K562 (cell line): ENCODE measurements at regions not wholly inside any gene's neighbourhood (a gene's known extent, or its start where the extent isn't known, plus 50 kb on each side); places are given as distances from the start of the nearest gene placed in this dataset.

Experiments used
- ATAC-seq: fragments of 200-7000 bp; cut with Tn5 transposase; 3 replicates; pipeline ENCODE4 v1.9.1; 2020; ENCODE audit warnings: moderate library complexity
- BruUV-seq: library from RNA; stranded (reverse); fragments of 400-500 nt; replicated peaks from 2 replicates; lab custom pipeline; 2021; lab: Mats Ljungman, UMichigan
- CTCF ChIA-PET: fragments of 300-600 bp; formaldehyde crosslinking; extraction: SDS; loops from one replicate; lab custom pipeline; 2021; ENCODE audit warnings: low intra/inter-chr PET ratio; lab: Yijun Ruan, JAX
- POLR2A ChIA-PET: fragments of 300-600, 350-650 bp; sonication (Branson Sonifier 250); formaldehyde crosslinking; extraction: SDS; loops from one replicate; lab custom pipeline; 2021; ENCODE audit warnings: antibody characterized with exemption, inconsistent platforms; lab: Yijun Ruan, JAX
- DNase-seq, 4 experiments: peaks; one replicate each; pipeline versions ENCODE4 v3.0.0 to v3.0.0-alpha.2; 2011 to 2018; ENCODE audit warnings: low spot score in 3 of 4, mixed read lengths in 3 of 4; ENCODE audit errors: extremely low read depth in 1 of 4
- FAIRE-seq: peaks from 2 replicates; lab custom pipeline; 2011; peaks lifted over from hg19 to GRCh38; lab: Jason Lieb, UNC
- H2AFZ ChIP-seq: 2 replicates; pipeline ENCODE4 v1.6.0; 2011; ENCODE audit warnings: low read depth, low read length, control low read depth, inconsistent platforms
- H3K27ac ChIP-seq: fragments of 200-600 bp; 3 replicates; pipeline ENCODE4 v1.8.0; 2011; ENCODE audit warnings: low read depth, mild to moderate bottlenecking, control low read depth, inconsistent platforms, low read length, moderate library complexity, mixed read lengths; ENCODE audit errors: extremely low read depth
- H3K27me3 ChIP-seq, 2 experiments: fragments of 300-600 bp in 1 of 2; 2 replicates in 1 of 2; 3 replicates in 1 of 2; pipeline versions ENCODE4 v1.6.0 to v1.8.0; 2011; ENCODE audit warnings: inconsistent platforms in 2 of 2, low read length in 2 of 2, mild to moderate bottlenecking in 1 of 2, mixed read lengths in 1 of 2, moderate library complexity in 1 of 2; ENCODE audit not compliant: control insufficient read depth in 2 of 2, insufficient read depth in 2 of 2
- H3K36me3 ChIP-seq: fragments of 300-600 bp; 3 replicates; pipeline ENCODE4 v1.8.0; 2011; ENCODE audit warnings: mild to moderate bottlenecking, low read length, inconsistent platforms; ENCODE audit not compliant: control insufficient read depth, insufficient read depth
- H3K4me1 ChIP-seq, 2 experiments: fragments of 200-600 bp in 1 of 2; replicated peaks in 1 of 2; 2 replicates in 1 of 2; 3 replicates in 1 of 2; pipeline versions ENCODE4 v1.5.1 to v1.8.0; 2011; ENCODE audit warnings: inconsistent platforms in 2 of 2, low read length in 2 of 2, mild to moderate bottlenecking in 1 of 2, mixed read lengths in 1 of 2, moderate library complexity in 1 of 2; ENCODE audit not compliant: control insufficient read depth in 2 of 2, insufficient read depth in 2 of 2
- H3K4me2 ChIP-seq: 2 replicates; pipeline ENCODE4 v1.6.1; 2011; ENCODE audit warnings: low read length, control low read depth, inconsistent platforms, mixed read lengths; ENCODE audit not compliant: insufficient read depth
- H3K4me3 ChIP-seq: fragments of 200-600 bp; sonication (generic), shearing (Covaris generic); 2 replicates; pipeline ENCODE4 v1.5.1; 2016; ENCODE audit warnings: control low read depth, inconsistent platforms
- H3K79me2 ChIP-seq: fragments of 200-600 bp; 3 replicates; pipeline ENCODE4 v1.8.0; 2011; ENCODE audit warnings: low read length, inconsistent platforms; ENCODE audit not compliant: control insufficient read depth, insufficient read depth
- H3K9ac ChIP-seq, 2 experiments: 2 replicates each; pipeline versions ENCODE4 v1.6.0 to v1.6.1; 2011; ENCODE audit warnings: low read depth in 2 of 2, low read length in 2 of 2, control low read depth in 1 of 2, inconsistent platforms in 1 of 2, mild to moderate bottlenecking in 1 of 2, mixed read lengths in 1 of 2; ENCODE audit not compliant: insufficient read depth in 1 of 2
- H3K9me1 ChIP-seq: one replicate; pipeline ENCODE4 v1.6.0; 2011; ENCODE audit warnings: inconsistent platforms, mild to moderate bottlenecking, low read length, moderate library complexity; ENCODE audit not compliant: control insufficient read depth, insufficient read depth
- H3K9me3 ChIP-seq: replicated peaks from 2 replicates; pipeline ENCODE4 v1.5.1; 2011; ENCODE audit warnings: low read depth, low read length, inconsistent platforms; ENCODE audit not compliant: control insufficient read depth, insufficient read depth
- H4K20me1 ChIP-seq: replicated peaks from 2 replicates; pipeline ENCODE4 v1.6.1; 2011; ENCODE audit warnings: low read length, inconsistent platforms, mixed read lengths; ENCODE audit not compliant: control insufficient read depth, insufficient read depth
- FOXA3 ChIP-seq, 2 experiments: fragments of 450-650 bp in 1 of 2; sonication (generic) in 1 of 2; formaldehyde crosslinking; IDR thresholded peaks in 1 of 2; conservative IDR thresholded peaks in 1 of 2; 2 replicates each; pipeline versions ENCODE4 v1.4.0 to v1.8.0; 2020 to 2022; ENCODE audit warnings: mild to moderate bottlenecking in 2 of 2, missing genetic modification reagents in 1 of 2
- FOXP1 ChIP-seq: sonication (generic); formaldehyde crosslinking; IDR thresholded peaks from 2 replicates; pipeline ENCODE4 v1.8.0; 2022; ENCODE audit warnings: mild to moderate bottlenecking, missing genetic modification reagents
- HMG20B ChIP-seq: fragments of 250-450 bp; sonication (Bioruptor Pico); IDR thresholded peaks from 2 replicates; pipeline ENCODE4 v1.5.0; 2021; ENCODE audit warnings: mild to moderate bottlenecking
- NCOR1 ChIP-seq: fragments of 450-650 bp; IDR thresholded peaks from 2 replicates; pipeline ENCODE4 v1.6.1; 2016; ENCODE audit warnings: mild to moderate bottlenecking, moderate library complexity
- SRSF3 ChIP-seq: fragments of 200-400 bp; formaldehyde crosslinking; IDR thresholded peaks from 2 replicates; pipeline ENCODE4 v1.6.1; 2016; ENCODE audit warnings: mild to moderate bottlenecking, low read length, moderate library complexity; ENCODE audit not compliant: insufficient read depth
- TGIF2 ChIP-seq: sonication (generic); formaldehyde crosslinking; IDR thresholded peaks from 2 replicates; pipeline ENCODE4 v1.8.1; 2022; ENCODE audit warnings: mild to moderate bottlenecking, missing genetic modification reagents, moderate library complexity
- ZNF311 ChIP-seq: fragments of 250-450 bp; sonication (Bioruptor Pico); IDR thresholded peaks from 2 replicates; pipeline ENCODE4 v1.4.0; 2020; ENCODE audit warnings: mild to moderate bottlenecking, moderate library complexity
- whole genome bisulfite sequencing: fragments of 100-300 bp; shearing (Covaris generic); methylation state at CpG from one replicate; pipeline ENCODE4 v1.1.6; 2016; ENCODE audit warnings: low coverage, mixed read lengths; ENCODE audit not compliant: insufficient coverage; ENCODE audit errors: missing lambda C conversion rate; 5-methylcytosine and 5-hydroxymethylcytosine counted together
- in situ Hi-C: fragments of 300-500 bp; cut with MboI; formaldehyde crosslinking; loops from 4 replicates; pipeline ENCODE4 v1.15.0; 2018; ENCODE audit warnings: inconsistent platforms, mixed read lengths
- intact Hi-C: fragments of 100-400 bp; cut with micrococcal nuclease; formaldehyde crosslinking; loops from 2 replicates; pipeline ENCODE4 v1.14.2; 2022
- TF ChIP-seq, protein P1 (sequence below): fragments of 450-650 bp; formaldehyde crosslinking; conservative IDR thresholded peaks from 2 replicates; pipeline ENCODE4 v1.4.0; 2022; ENCODE audit warnings: mild to moderate bottlenecking, missing genetic modification characterization
- TF ChIP-seq, protein P2 (sequence below): fragments of 450-650 bp; IDR thresholded peaks from 2 replicates; pipeline ENCODE4 v1.6.1; 2016; ENCODE audit warnings: antibody characterized with exemption
- TF ChIP-seq, protein P3 (sequence below): sonication (generic); formaldehyde crosslinking; IDR thresholded peaks from 2 replicates; pipeline ENCODE4 v1.8.0; 2023; ENCODE audit warnings: mild to moderate bottlenecking, missing genetic modification reagents

DNA sequence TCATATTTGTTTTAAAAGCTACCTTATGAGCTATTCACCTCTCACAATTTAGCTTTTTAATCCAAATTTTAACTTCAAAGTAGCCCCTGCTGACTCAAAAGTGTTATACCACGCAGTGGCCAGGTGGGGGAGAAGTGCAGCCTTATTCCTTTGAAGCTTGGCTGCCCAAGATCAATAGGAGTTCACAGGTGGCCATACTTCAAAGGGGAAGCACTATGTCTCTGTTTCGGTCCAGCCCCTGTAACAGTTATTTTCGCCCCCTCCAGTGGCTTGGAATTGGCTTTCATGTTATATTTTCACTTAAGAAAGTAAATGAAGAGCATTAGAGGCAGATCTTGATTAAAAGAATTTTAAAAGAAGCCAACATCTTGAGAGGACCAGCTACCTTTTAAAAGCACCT is 608.4 kb downstream of the EPHA7 start (continued):
- TF ChIP-seq, protein P1, sequence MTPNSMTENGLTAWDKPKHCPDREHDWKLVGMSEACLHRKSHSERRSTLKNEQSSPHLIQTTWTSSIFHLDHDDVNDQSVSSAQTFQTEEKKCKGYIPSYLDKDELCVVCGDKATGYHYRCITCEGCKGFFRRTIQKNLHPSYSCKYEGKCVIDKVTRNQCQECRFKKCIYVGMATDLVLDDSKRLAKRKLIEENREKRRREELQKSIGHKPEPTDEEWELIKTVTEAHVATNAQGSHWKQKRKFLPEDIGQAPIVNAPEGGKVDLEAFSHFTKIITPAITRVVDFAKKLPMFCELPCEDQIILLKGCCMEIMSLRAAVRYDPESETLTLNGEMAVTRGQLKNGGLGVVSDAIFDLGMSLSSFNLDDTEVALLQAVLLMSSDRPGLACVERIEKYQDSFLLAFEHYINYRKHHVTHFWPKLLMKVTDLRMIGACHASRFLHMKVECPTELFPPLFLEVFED (CRISPR knock-in tag): no peak

DNA sequence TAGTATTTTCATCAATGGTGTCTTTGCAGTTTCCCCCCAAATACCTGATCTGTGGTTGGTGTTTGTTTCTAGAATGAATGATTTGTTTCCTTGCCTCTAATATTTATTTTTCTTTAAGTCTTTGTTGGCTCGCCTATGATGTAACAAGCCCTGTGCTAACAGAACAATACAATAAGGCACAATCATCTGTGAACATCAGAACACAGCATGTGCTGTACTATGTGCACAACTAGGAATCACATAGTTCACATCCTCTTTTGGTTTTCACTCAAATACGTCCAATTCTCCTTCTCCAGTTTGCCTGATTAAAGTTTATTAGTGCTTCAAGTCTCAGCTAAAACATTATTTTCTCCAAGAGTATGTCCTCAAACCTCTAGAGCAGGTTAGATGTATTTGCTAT is 613.1 kb downstream of the EPHA7 start:
- H3K4me2 ChIP-seq: no peak overlapping the region
- FAIRE-seq (no peak), DNase-seq (no peak), ATAC-seq (no peak)
- no peaks in the 10 kb centered on the region for H3K36me3 ChIP-seq
- ChIA-PET CTCF (no interaction called here), POLR2A (no interaction called here)
- H3K9me1 ChIP-seq: no peaks in the 10 kb centered on the region
- H4K20me1 ChIP-seq: no peaks in the 10 kb centered on the region
- 0% methylated on average over 2 of the region's 2 CpGs for WGBS
- H2AFZ ChIP-seq: no peak overlapping the region
- no TSS peak for BruUV-seq
- intact Hi-C loops: no loop called here
- no peak overlapping the region for H3K9ac ChIP-seq
- H3K4me3 ChIP-seq: no peak overlapping the region
- in situ Hi-C loops: no loop called here
- H3K4me1 ChIP-seq: no peaks in the 10 kb centered on the region
- H3K27me3 ChIP-seq: no peaks in the 10 kb centered on the region
- no peaks in the 10 kb centered on the region for H3K9me3 ChIP-seq
- no peak overlapping the region for H3K27ac ChIP-seq
- no peaks in the 10 kb centered on the region for H3K79me2 ChIP-seq
- TF ChIP-seq FOXP1 (CRISPR knock-in tag): no peak
- TF ChIP-seq, protein P2, sequence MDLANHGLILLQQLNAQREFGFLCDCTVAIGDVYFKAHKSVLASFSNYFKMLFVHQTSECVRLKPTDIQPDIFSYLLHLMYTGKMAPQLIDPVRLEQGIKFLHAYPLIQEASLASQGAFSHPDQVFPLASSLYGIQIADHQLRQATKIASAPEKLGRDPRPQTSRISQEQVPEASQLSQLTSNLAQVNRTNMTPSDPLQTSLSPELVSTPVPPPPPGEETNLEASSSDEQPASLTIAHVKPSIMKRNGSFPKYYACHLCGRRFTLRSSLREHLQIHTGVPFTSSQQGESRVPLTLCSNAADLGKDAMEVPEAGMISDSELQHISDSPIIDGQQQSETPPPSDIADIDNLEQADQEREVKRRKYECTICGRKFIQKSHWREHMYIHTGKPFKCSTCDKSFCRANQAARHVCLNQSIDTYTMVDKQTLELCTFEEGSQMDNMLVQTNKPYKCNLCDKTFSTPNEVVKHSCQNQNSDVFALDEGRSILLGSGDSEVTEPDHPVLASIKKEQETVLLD: no peak
- no peak for TF ChIP-seq TGIF2
- TF ChIP-seq, protein P3, sequence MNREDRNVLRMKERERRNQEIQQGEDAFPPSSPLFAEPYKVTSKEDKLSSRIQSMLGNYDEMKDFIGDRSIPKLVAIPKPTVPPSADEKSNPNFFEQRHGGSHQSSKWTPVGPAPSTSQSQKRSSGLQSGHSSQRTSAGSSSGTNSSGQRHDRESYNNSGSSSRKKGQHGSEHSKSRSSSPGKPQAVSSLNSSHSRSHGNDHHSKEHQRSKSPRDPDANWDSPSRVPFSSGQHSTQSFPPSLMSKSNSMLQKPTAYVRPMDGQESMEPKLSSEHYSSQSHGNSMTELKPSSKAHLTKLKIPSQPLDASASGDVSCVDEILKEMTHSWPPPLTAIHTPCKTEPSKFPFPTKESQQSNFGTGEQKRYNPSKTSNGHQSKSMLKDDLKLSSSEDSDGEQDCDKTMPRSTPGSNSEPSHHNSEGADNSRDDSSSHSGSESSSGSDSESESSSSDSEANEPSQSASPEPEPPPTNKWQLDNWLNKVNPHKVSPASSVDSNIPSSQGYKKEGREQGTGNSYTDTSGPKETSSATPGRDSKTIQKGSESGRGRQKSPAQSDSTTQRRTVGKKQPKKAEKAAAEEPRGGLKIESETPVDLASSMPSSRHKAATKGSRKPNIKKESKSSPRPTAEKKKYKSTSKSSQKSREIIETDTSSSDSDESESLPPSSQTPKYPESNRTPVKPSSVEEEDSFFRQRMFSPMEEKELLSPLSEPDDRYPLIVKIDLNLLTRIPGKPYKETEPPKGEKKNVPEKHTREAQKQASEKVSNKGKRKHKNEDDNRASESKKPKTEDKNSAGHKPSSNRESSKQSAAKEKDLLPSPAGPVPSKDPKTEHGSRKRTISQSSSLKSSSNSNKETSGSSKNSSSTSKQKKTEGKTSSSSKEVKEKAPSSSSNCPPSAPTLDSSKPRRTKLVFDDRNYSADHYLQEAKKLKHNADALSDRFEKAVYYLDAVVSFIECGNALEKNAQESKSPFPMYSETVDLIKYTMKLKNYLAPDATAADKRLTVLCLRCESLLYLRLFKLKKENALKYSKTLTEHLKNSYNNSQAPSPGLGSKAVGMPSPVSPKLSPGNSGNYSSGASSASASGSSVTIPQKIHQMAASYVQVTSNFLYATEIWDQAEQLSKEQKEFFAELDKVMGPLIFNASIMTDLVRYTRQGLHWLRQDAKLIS (CRISPR knock-in tag): no peak
- TF ChIP-seq HMG20B: no peak
- no peak for TF ChIP-seq ZNF311
- TF ChIP-seq SRSF3: no peak
- TF ChIP-seq NCOR1: no peak
- TF ChIP-seq FOXA3 (CRISPR knock-in tag; conservative IDR thresholded peaks at IDR 0.05 in 1 of 2, IDR thresholded peaks at IDR 0.05 in 1 of 2): no peak
